ENCODE measurements at regions not wholly inside any gene's neighbourhood (a gene's known extent, or its start where the extent isn't known, plus 50 kb on each side); places are given as distances from the start of the nearest gene placed in this dataset.
"Not testable (repeated sequence)": the region's sequence is repeated elsewhere in the genome, so short reads cannot be mapped to it uniquely, and the experiment has no call there.

- DNase-seq (ENCODE audit: low read depth), result no peak
- TF ChIP-seq, protein P1, sequence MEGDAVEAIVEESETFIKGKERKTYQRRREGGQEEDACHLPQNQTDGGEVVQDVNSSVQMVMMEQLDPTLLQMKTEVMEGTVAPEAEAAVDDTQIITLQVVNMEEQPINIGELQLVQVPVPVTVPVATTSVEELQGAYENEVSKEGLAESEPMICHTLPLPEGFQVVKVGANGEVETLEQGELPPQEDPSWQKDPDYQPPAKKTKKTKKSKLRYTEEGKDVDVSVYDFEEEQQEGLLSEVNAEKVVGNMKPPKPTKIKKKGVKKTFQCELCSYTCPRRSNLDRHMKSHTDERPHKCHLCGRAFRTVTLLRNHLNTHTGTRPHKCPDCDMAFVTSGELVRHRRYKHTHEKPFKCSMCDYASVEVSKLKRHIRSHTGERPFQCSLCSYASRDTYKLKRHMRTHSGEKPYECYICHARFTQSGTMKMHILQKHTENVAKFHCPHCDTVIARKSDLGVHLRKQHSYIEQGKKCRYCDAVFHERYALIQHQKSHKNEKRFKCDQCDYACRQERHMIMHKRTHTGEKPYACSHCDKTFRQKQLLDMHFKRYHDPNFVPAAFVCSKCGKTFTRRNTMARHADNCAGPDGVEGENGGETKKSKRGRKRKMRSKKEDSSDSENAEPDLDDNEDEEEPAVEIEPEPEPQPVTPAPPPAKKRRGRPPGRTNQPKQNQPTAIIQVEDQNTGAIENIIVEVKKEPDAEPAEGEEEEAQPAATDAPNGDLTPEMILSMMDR (IDR thresholded peaks at IDR 0.05; ENCODE audit: insufficient read depth, low read depth, low read length), result no peak
- H3K4me3 ChIP-seq (ENCODE audit: low read depth, low read length), result no peak overlapping the region
These were observed 219.0 kb downstream of the VGLL3 start for GRCh38 chr3:86771741-86772512.

GRCh38 chr3:86766331-86766730 is 224.6 kb downstream of the VGLL3 start:
- TF ChIP-seq, protein P1 (IDR thresholded peaks at IDR 0.05; ENCODE audit: insufficient read depth, low read depth, low read length), result no peak

GRCh38 chr3:86757322-86758179 is 233.4 kb downstream of the VGLL3 start:
- DNase-seq (ENCODE audit: low read depth); H3K4me3 ChIP-seq (ENCODE audit: low read depth, low read length): not testable (repeated sequence)

More at GRCh38 chr3:86766331-86766730, 224.6 kb downstream of the VGLL3 start:
- no peak for DNase-seq (ENCODE audit: low read depth)
- no peak overlapping the region for H3K4me3 ChIP-seq (ENCODE audit: low read depth, low read length)

DNA sequence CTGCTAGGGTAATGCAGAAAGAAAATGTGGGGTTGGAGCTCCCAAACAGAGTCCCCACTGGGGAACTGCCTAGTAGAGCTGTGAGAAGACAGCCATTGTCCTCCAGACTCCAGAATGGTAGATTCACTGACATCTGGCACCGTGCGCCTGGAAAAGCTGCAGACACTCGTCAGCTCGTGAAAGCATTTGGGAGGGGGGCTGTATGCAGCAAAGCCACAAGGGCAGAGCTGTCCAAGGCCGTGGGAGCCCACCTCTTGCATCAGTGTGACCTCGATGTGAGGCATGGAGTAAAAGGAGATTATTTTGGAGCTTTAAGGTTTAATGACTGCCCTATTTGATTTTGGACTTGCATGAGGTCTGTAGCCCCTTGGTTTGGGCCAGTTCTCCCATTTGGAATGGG is 242.9 kb downstream of the VGLL3 start:
- TF ChIP-seq, protein P1 (IDR thresholded peaks at IDR 0.05; ENCODE audit: insufficient read depth, low read depth, low read length), result no peak
- DNase-seq (ENCODE audit: low read depth), result no peak
- H3K4me3 ChIP-seq (ENCODE audit: low read depth, low read length), result no peak overlapping the region

DNA sequence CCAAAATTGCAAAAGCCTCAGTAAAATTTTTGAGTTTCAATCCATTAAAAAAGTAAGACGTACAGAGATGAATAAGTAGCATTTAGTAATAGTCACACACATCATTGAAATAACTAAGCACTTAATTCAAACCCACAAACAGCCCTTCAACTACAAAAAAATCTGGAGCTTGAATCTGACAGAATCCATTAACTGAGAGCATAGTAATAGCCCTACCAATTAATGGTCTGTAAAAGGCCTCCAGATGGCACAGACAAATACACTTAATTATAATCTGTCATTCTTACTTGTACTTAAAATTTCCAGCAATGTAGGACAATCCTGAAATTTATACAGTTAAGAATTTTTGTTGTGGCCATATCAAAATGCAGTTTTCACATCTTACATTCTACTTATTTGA is 246.9 kb downstream of the VGLL3 start:
- TF ChIP-seq, protein P1 (IDR thresholded peaks at IDR 0.05; ENCODE audit: insufficient read depth, low read depth, low read length), result no peak
- no peak for DNase-seq (ENCODE audit: low read depth)
- no peak overlapping the region for H3K4me3 ChIP-seq (ENCODE audit: low read depth, low read length)

- H3K4me3 ChIP-seq (ENCODE audit: low read depth, low read length), result no peak overlapping the region
- TF ChIP-seq, protein P1 (IDR thresholded peaks at IDR 0.05; ENCODE audit: insufficient read depth, low read depth, low read length), result no peak
- DNase-seq (ENCODE audit: low read depth), result no peak
These were observed 247.7 kb downstream of the VGLL3 start for GRCh38 chr3:86743233-86743632.

GRCh38 chr3:86740751-86741150 is 250.2 kb downstream of the VGLL3 start:
- TF ChIP-seq, protein P1 (IDR thresholded peaks at IDR 0.05; ENCODE audit: insufficient read depth, low read depth, low read length), result no peak
- H3K4me3 ChIP-seq (ENCODE audit: low read depth, low read length), result no peak overlapping the region
- DNase-seq (ENCODE audit: low read depth), result no peak
